A549 (cell line): ENCODE measurements at regions not wholly inside any gene's neighbourhood (a gene's known extent, or its start where the extent isn't known, plus 50 kb on each side); places are given as distances from the start of the nearest gene placed in this dataset.

Experiments
- ATAC-seq, 2 experiments: fragments of 200-7000 bp in 1 of 2; fragments of >200 bp in 1 of 2; cut with Nextera tagmentation in 1 of 2; cut with Tn5 transposase in 1 of 2; 3 replicates each; pipeline versions ENCODE4 v1.8.0 to v1.9.1; 2018 to 2020; ENCODE audit warnings: mild to moderate bottlenecking in 1 of 2, moderate library complexity in 1 of 2
- CTCF ChIA-PET: fragments of 300-600 bp; sonication (Branson Sonifier 250); formaldehyde crosslinking; extraction: SDS; loops from one replicate; lab custom pipeline; 2021; ENCODE audit warnings: antibody characterized with exemption, inconsistent platforms; lab: Yijun Ruan, JAX
- POLR2A ChIA-PET: fragments of 350-600 bp; formaldehyde crosslinking; extraction: SDS; loops from one replicate; lab custom pipeline; 2021; ENCODE audit warnings: antibody characterized with exemption, inconsistent platforms; lab: Yijun Ruan, JAX
- DNase-seq, 2 experiments: peaks; one replicate each; pipeline versions ENCODE4 v3.0.0 to v3.0.0-alpha.2; 2011 to 2016; ENCODE audit warnings: low read depth in 1 of 2, low spot score in 1 of 2
- FAIRE-seq: peaks from 2 replicates; lab custom pipeline; 2011; peaks lifted over from hg19 to GRCh38; lab: Jason Lieb, UNC
- H3K27ac ChIP-seq, 2 experiments: fragments of >200 bp; sonication (Bioruptor Twin); formaldehyde crosslinking; 3 replicates each; pipeline ENCODE4 v1.5.1; 2016 to 2017
- H3K4me1 ChIP-seq: fragments of >200 bp; sonication (Bioruptor Twin); formaldehyde crosslinking; 3 replicates; pipeline ENCODE4 v1.6.1; 2016
- H3K4me2 ChIP-seq: fragments of >200 bp; sonication (Bioruptor Twin); formaldehyde crosslinking; 3 replicates; pipeline ENCODE4 v1.6.1; 2016
- H3K4me3 ChIP-seq: fragments of >200 bp; sonication (Bioruptor Twin); formaldehyde crosslinking; 3 replicates; pipeline ENCODE4 v1.5.1; 2016
- H3K9me3 ChIP-seq: fragments of >200 bp; sonication (Bioruptor Twin); formaldehyde crosslinking; 3 replicates; pipeline ENCODE4 v1.6.1; 2016
- ATOH8 ChIP-seq: fragments of 250-450 bp; sonication (Bioruptor Pico); IDR thresholded peaks from 2 replicates; pipeline ENCODE4 v1.5.0; 2020; ENCODE audit warnings: low read depth, mild to moderate bottlenecking, moderate library complexity
- BCL3 ChIP-seq: fragments of >200 bp; sonication (Bioruptor Twin); formaldehyde crosslinking; IDR thresholded peaks from 3 replicates; pipeline ENCODE4 v1.6.1; 2016
- CBX8 ChIP-seq: fragments of 200-600 bp; sonication (generic); IDR thresholded peaks from 2 replicates; pipeline ENCODE4 v1.6.1; 2016
- CHD2 ChIP-seq: fragments of 150-350 bp; IDR thresholded peaks from 2 replicates; pipeline ENCODE4 v1.6.1; 2014; ENCODE audit warnings: low read length; ENCODE audit not compliant: partially characterized antibody
- CHD4 ChIP-seq: fragments of 200-600 bp; sonication (generic); IDR thresholded peaks from 2 replicates; pipeline ENCODE4 v1.6.1; 2016; ENCODE audit warnings: antibody characterized with exemption, mild to moderate bottlenecking, borderline replicate concordance
- E2F6 ChIP-seq: IDR thresholded peaks from 2 replicates; pipeline ENCODE4 v1.6.1; 2012; ENCODE audit warnings: low read depth, borderline replicate concordance
- EHF ChIP-seq: fragments of 250-450 bp; sonication (Bioruptor Pico); IDR thresholded peaks from 2 replicates; pipeline ENCODE4 v1.5.0; 2020; ENCODE audit warnings: mild to moderate bottlenecking
- ESRRA ChIP-seq: fragments of 150-350 bp; IDR thresholded peaks from 2 replicates; pipeline ENCODE4 v1.6.1; 2014; ENCODE audit warnings: mild to moderate bottlenecking, low read length, borderline replicate concordance
- FOSL2 ChIP-seq, 2 experiments: fragments of 450-650 bp in 1 of 2; fragments of >200 bp in 1 of 2; sonication (Bioruptor Twin) in 1 of 2; formaldehyde crosslinking; IDR thresholded peaks; 2 replicates each; pipeline versions ENCODE4 v1.5.0 to v1.6.1; 2016 to 2020; ENCODE audit warnings: mild to moderate bottlenecking in 1 of 2, moderate library complexity in 1 of 2
- GATA3 ChIP-seq: IDR thresholded peaks from 2 replicates; pipeline ENCODE4 v1.6.1; 2012; ENCODE audit warnings: borderline replicate concordance
- HEYL ChIP-seq: fragments of 250-450 bp; sonication (Bioruptor Pico); IDR thresholded peaks from 2 replicates; pipeline ENCODE4 v1.8.0; 2021; ENCODE audit warnings: mild to moderate bottlenecking, moderate library complexity
- HMGXB4 ChIP-seq: fragments of 250-450 bp; sonication (Bioruptor Pico); IDR thresholded peaks from 2 replicates; pipeline ENCODE4 v1.5.0; 2021; ENCODE audit warnings: mild to moderate bottlenecking, moderate library complexity, borderline replicate concordance
- KDM1A ChIP-seq: fragments of 200-600 bp; sonication (generic); IDR thresholded peaks from 2 replicates; pipeline ENCODE4 v1.6.1; 2016; ENCODE audit warnings: low read depth, mild to moderate bottlenecking
- KDM5A ChIP-seq: fragments of 200-600 bp; sonication (generic); IDR thresholded peaks from 2 replicates; pipeline ENCODE4 v1.6.1; 2016; ENCODE audit warnings: antibody characterized with exemption, mild to moderate bottlenecking
- MAZ ChIP-seq: fragments of 150-350 bp; IDR thresholded peaks from 2 replicates; pipeline ENCODE4 v1.6.1; 2014; ENCODE audit warnings: antibody characterized with exemption, low read depth, low read length, borderline replicate concordance
- MYC ChIP-seq: IDR thresholded peaks from 2 replicates; pipeline ENCODE4 v1.6.1; 2012; ENCODE audit warnings: mild to moderate bottlenecking, inconsistent platforms, low read length, improper control_type of control experiment, borderline replicate concordance
- NPAS2 ChIP-seq: fragments of 250-450 bp; sonication (Bioruptor Pico); IDR thresholded peaks from 2 replicates; pipeline ENCODE4 v1.8.0; 2022; ENCODE audit warnings: mild to moderate bottlenecking, moderate library complexity, borderline replicate concordance
- NR3C1 ChIP-seq: fragments of >200 bp; sonication (Bioruptor Twin); formaldehyde crosslinking; IDR thresholded peaks from 3 replicates; pipeline ENCODE4 v1.6.1; 2017
- PBX3 ChIP-seq: IDR thresholded peaks from 2 replicates; pipeline ENCODE4 v1.6.1; 2012
- POLR2A ChIP-seq: IDR thresholded peaks from 2 replicates; pipeline ENCODE4 v1.6.1; 2012; ENCODE audit warnings: mild to moderate bottlenecking, low read length
- RAD21 ChIP-seq, 2 experiments: fragments of >200 bp in 1 of 2; sonication (Bioruptor Twin) in 1 of 2; formaldehyde crosslinking in 1 of 2; IDR thresholded peaks in 1 of 2; conservative IDR thresholded peaks in 1 of 2; 2 replicates in 1 of 2; 3 replicates in 1 of 2; pipeline ENCODE4 v1.6.1; 2012 to 2018; ENCODE audit warnings: inconsistent platforms in 1 of 2
- RARB ChIP-seq: fragments of 250-450 bp; sonication (Bioruptor Pico); IDR thresholded peaks from 2 replicates; pipeline ENCODE4 v1.8.0; 2021; ENCODE audit warnings: mild to moderate bottlenecking, moderate library complexity
- SMC3 ChIP-seq: fragments of >200 bp; sonication (Bioruptor Twin); formaldehyde crosslinking; IDR thresholded peaks from 3 replicates; pipeline ENCODE4 v1.6.1; 2018; ENCODE audit warnings: inconsistent platforms
- SREBF2 ChIP-seq: fragments of 450-650 bp; IDR thresholded peaks from 2 replicates; pipeline ENCODE4 v1.6.1; 2014; ENCODE audit warnings: mild to moderate bottlenecking, moderate library complexity
- ZC3H11A ChIP-seq: fragments of 450-650 bp; IDR thresholded peaks from 2 replicates; pipeline ENCODE4 v1.6.1; 2014; ENCODE audit warnings: antibody characterized with exemption, mild to moderate bottlenecking
- ZNF302 ChIP-seq: fragments of 250-450 bp; sonication (Bioruptor Pico); IDR thresholded peaks from 2 replicates; pipeline ENCODE4 v1.9.0; 2021; ENCODE audit warnings: inconsistent platforms, mild to moderate bottlenecking, moderate library complexity
- ZSCAN20 ChIP-seq: fragments of 250-450 bp; sonication (Bioruptor Pico); IDR thresholded peaks from 2 replicates; pipeline ENCODE4 v1.8.0; 2022; ENCODE audit warnings: mild to moderate bottlenecking, moderate library complexity
- WGBS: methylation state at CpG from one replicate; pipeline ENCODE4 v1.1.6; 2017; ENCODE audit errors: missing lambda C conversion rate; 5-methylcytosine and 5-hydroxymethylcytosine counted together
- TF ChIP-seq, protein P1 (sequence below): IDR thresholded peaks from 2 replicates; pipeline ENCODE4 v1.6.1; 2012
- TF ChIP-seq, protein P2 (sequence below): fragments of >200 bp; sonication (Bioruptor Twin); formaldehyde crosslinking; IDR thresholded peaks from 2 replicates; pipeline ENCODE4 v1.6.1; 2016

GRCh38 chr2:144948205-144948855, 428.4 kb upstream of the ZEB2 start:
- DNase-seq (no peak), ATAC-seq (no peak), FAIRE-seq (no peak)
- Histone ChIP-seq H3K27ac (peak overlapping the region; percentile 4 to 45; a peak in 4 of 6 replicates), H3K4me3 (no peak overlapping the region), H3K4me2 (no peak overlapping the region), H3K9me3 (no peaks in the 10 kb centered on the region), H3K4me1 (peaks cover 54% of the 10 kb centered on the region)
- 86% methylated on average over 2 of the region's 2 CpGs for WGBS
- ChIA-PET CTCF (interaction anchor here (0.6 kb wide), 1 partner anchor 45 kb away, joined by 3 read pairs; no protein-coding TSS in a partner anchor), POLR2A (no interaction called here)
- no peak for TF ChIP-seq CHD4
- no peak for TF ChIP-seq EHF (CRISPR knock-in tag)
- TF ChIP-seq CHD2 = no peak
- no peak for TF ChIP-seq PBX3
- TF ChIP-seq RARB (CRISPR knock-in tag) = no peak
- no peak for TF ChIP-seq ZNF302 (CRISPR knock-in tag)
- no peak for TF ChIP-seq SREBF2
- TF ChIP-seq HMGXB4 (CRISPR knock-in tag) = no peak
- TF ChIP-seq, protein P1, sequence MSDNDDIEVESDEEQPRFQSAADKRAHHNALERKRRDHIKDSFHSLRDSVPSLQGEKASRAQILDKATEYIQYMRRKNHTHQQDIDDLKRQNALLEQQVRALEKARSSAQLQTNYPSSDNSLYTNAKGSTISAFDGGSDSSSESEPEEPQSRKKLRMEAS = no peak
- TF ChIP-seq SMC3 = no peak
- TF ChIP-seq ZSCAN20 (CRISPR knock-in tag) = no peak
- TF ChIP-seq RAD21 (conservative IDR thresholded peaks at IDR 0.05 in 1 of 2, IDR thresholded peaks at IDR 0.05 in 1 of 2) = no peak
- no peak for TF ChIP-seq MYC
- TF ChIP-seq CBX8 = no peak
- TF ChIP-seq ATOH8 (CRISPR knock-in tag) = no peak
- no peak for TF ChIP-seq POLR2A
- TF ChIP-seq BCL3 = no peak
- TF ChIP-seq GATA3 = no peak
- no peak for TF ChIP-seq ESRRA

GRCh38 chr2:144947709-144948037, 427.8 kb upstream of the ZEB2 start:
- H3K4me2 ChIP-seq = no peak overlapping the region
- peak overlapping the region in 1 of 2 experiments; percentile 4; a peak in 2 of 6 replicates for H3K27ac ChIP-seq
- H3K4me1 ChIP-seq = peaks cover 55% of the 10 kb centered on the region
- H3K4me3 ChIP-seq = no peak overlapping the region
- CTCF ChIA-PET = no interaction called here
- H3K9me3 ChIP-seq = no peaks in the 10 kb centered on the region
- DNase-seq (no peak), ATAC-seq (no peak), FAIRE-seq (no peak)
- POLR2A ChIA-PET = no interaction called here
- WGBS = 49% methylated on average over 2 of the region's 2 CpGs
- TF ChIP-seq HMGXB4 (CRISPR knock-in tag) (no peak), SREBF2 (no peak), NR3C1 (no peak), SMC3 (no peak), NPAS2 (CRISPR knock-in tag) (no peak), KDM5A (no peak), HEYL (CRISPR knock-in tag) (no peak), ZC3H11A (no peak), FOSL2 (IDR thresholded peaks at IDR 0.05) (no peak), FOSL2 (CRISPR knock-in tag; IDR thresholded peaks at IDR 0.05) (no peak), E2F6 (no peak), MAZ (no peak), ATOH8 (CRISPR knock-in tag) (no peak), RARB (CRISPR knock-in tag) (no peak), ZNF302 (CRISPR knock-in tag) (no peak), KDM1A (no peak)
- TF ChIP-seq, protein P2, sequence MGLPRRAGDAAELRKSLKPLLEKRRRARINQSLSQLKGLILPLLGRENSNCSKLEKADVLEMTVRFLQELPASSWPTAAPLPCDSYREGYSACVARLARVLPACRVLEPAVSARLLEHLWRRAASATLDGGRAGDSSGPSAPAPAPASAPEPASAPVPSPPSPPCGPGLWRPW = no peak
